Fibroblast of skin of left biceps (primary cell): ENCODE measurements at regions not wholly inside any gene's neighbourhood (a gene's known extent, or its start where the extent isn't known, plus 50 kb on each side); places are given as distances from the start of the nearest gene placed in this dataset.

Source experiments
- DNase-seq, 2 experiments: peaks; one replicate each; pipeline ENCODE4 v3.0.0-alpha.2; 2013; ENCODE audit warnings: low read depth in 2 of 2

DNA sequence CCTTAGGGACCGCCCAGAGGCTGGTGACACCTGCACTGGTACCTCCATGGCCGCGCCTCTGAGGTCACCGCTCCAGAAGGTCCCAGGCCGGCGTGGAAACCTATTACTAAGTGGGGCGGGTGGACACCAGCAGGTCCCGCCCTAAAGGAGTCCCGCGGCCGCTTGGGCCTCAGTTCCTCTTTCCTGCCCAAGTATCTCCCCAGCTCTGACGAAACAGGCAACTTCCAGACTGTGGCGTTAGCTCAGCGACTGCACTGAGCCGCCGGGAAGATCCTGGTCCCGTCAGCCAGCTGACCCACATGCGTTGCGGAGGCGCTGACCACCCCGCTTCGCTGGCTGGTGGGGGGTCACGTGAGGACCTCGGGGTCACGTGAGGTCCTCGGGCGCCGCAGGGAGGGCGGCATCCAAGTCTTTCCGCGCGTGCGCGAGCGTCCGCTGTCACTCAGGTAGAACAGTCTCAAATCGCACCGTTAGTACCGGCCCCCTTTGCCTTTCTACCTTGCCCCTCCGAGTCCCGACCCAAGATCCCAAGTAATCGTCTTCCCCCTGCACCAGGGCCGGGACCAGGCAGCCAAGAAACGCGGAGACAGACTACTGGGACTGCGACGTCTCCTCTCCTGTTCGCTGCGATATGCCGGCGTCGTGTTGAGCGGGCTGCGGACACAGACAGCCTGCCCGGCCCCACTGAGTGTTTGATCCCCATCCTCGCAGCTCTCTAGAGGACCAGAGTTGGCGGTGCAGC, 53.7 kb upstream of the KDM4C start:
- peak; percentile 40 to 46 for DNase-seq

DNA sequence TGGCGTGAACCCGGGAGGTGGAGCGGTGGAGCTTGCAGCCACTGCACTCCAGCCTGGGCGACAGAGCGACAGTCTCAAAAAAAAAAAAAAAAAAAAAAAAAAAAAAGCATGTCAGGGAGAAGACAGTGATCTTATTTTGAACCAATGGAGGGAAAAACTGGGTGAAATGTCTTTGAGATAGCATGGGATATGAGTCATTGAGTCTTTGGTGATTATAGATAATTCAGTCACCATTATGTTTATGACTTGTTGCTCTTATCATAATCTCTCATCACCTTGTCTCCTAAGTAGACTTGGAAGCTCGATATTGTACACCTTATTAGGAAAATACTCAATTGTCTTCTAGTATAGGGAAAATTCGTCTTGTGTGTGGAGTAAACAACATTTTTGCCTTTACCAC, 55.1 kb upstream of the KDM4C start:
- DNase-seq = no peak

DNA sequence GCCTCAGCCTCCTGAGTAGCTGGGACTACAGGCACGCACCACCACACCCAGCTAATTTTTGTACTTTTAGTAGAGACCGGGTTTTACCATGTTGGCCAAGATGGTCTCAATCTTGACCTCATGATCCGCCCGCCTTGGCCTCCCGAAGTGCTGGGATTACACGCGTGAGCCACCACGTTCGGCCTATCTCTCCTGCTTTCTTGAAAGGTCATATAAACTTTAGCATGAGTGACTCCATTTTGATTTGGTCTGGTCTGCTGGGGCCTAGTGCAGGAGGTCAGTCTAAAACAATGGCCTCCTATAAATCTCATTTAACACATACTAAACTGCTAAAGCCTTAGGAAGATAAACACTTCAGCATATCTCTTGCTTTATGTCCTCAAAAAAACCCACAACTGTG, 50.6 kb upstream of the GLDC start:
- no peak for DNase-seq

DNA sequence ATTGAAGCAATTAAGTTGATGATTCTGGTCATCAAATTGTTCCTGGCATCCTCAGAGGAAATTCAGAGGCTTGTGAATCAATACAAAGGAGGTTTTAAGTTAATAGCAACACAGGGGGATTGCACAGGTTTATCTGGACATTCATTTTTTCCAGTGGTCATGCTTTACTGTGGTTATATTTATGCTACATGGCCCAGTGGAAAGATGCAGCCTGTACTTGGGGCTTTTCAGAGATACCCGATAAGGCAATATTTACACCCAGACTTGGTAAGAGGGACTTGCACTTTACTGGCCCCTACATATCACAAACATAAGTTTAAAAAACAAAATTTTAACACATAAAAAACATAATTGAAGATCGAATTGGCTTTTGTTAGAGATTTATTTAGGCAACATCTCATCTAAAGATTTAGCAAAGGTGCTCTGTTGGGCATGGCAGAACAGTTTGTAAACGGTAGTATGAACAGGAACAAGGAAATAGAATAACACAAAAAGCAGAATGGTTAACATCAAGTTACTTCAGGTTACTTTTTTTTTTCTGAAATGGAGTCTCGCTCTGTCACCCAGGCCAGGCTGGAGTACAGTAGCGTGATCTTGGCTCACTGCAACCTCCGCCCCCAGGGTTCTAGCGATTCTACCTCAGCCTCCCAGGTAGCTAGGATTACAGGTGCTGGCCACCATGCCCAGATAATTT, 49.7 kb upstream of the GLDC start:
- DNase-seq = no peak
